ENCODE measurements at regions not wholly inside any gene's neighbourhood (a gene's known extent, or its start where the extent isn't known, plus 50 kb on each side); places are given as distances from the start of the nearest gene placed in this dataset.

DNA sequence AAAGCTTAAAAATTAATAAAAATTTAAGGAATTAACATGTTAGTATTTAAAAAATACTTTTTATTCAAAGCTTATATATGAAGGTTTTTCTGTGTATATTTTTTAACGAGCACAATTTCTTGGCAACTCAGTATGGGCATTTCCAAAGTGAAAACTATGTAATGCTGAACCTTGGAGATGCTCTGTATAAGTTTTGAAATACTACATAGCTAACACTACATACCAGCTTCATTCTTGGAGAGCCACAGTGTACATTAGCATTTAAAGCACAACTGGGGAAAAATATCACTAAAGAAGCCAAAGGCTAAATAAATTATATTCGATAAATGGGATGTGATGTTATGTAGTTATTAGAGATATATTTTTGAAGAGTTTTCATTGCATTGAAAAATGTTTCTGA, 446.5 kb downstream of the CCDC85A start:
- no peak overlapping the region for H3K4me3 ChIP-seq (ENCODE audit: low read length)
- H2AFZ ChIP-seq (ENCODE audit: low read length): no peak overlapping the region
- no peaks in the 10 kb centered on the region for H3K9me2 ChIP-seq (replicated peaks; ENCODE audit: insufficient read depth, low read length)
- no peaks in the 10 kb centered on the region for H3K4me1 ChIP-seq (ENCODE audit: low read length)
- H3K36me3 ChIP-seq (ENCODE audit: insufficient read depth, low read length): no peaks in the 10 kb centered on the region
- H3K9ac ChIP-seq (ENCODE audit: low read length): no peak overlapping the region
- no peaks in the 10 kb centered on the region for H3K9me3 ChIP-seq (ENCODE audit: low read length)
- no peaks in the 10 kb centered on the region for H4K20me1 ChIP-seq (ENCODE audit: insufficient read depth, low read depth, low read length)
- DNase-seq: no peak
- no peak overlapping the region for H3K27ac ChIP-seq (ENCODE audit: low read length)
- no peaks in the 10 kb centered on the region for H3K27me3 ChIP-seq (ENCODE audit: low read length)
- no peaks in the 10 kb centered on the region for H3K79me2 ChIP-seq (ENCODE audit: low read length)
- H3K4me2 ChIP-seq (ENCODE audit: low read depth, low read length, poor library complexity, severe bottlenecking): no peak overlapping the region

GRCh38 chr2:56647997-56648396, 464.2 kb downstream of the CCDC85A start:
- Histone ChIP-seq H3K9ac (ENCODE audit: low read length) (no peak overlapping the region), H3K4me3 (ENCODE audit: low read length) (no peak overlapping the region), H2AFZ (ENCODE audit: low read length) (no peak overlapping the region), H3K79me2 (ENCODE audit: low read length) (no peaks in the 10 kb centered on the region), H3K9me2 (replicated peaks; ENCODE audit: insufficient read depth, low read length) (no peaks in the 10 kb centered on the region), H3K27me3 (ENCODE audit: low read length) (no peaks in the 10 kb centered on the region), H3K27ac (ENCODE audit: low read length) (no peak overlapping the region), H3K4me2 (ENCODE audit: low read depth, low read length, poor library complexity, severe bottlenecking) (no peak overlapping the region), H3K9me3 (ENCODE audit: low read length) (no peaks in the 10 kb centered on the region), H3K4me1 (ENCODE audit: low read length) (no peaks in the 10 kb centered on the region), H3K36me3 (ENCODE audit: insufficient read depth, low read length) (no peaks in the 10 kb centered on the region), H4K20me1 (ENCODE audit: insufficient read depth, low read depth, low read length) (no peaks in the 10 kb centered on the region)
- no peak for DNase-seq

GRCh38 chr2:56648802-56649201, 465.0 kb downstream of the CCDC85A start:
- Histone ChIP-seq H3K9me2 (replicated peaks; ENCODE audit: insufficient read depth, low read length) (0 out of 2 replicates have a peak, but pooled peaks cover 2% of the 10 kb centered on the region), H3K9ac (ENCODE audit: low read length) (no peak overlapping the region), H3K27me3 (ENCODE audit: low read length) (no peaks in the 10 kb centered on the region), H3K4me1 (ENCODE audit: low read length) (no peaks in the 10 kb centered on the region), H4K20me1 (ENCODE audit: insufficient read depth, low read depth, low read length) (no peaks in the 10 kb centered on the region), H3K79me2 (ENCODE audit: low read length) (no peaks in the 10 kb centered on the region), H2AFZ (ENCODE audit: low read length) (no peak overlapping the region), H3K9me3 (ENCODE audit: low read length) (no peaks in the 10 kb centered on the region), H3K27ac (ENCODE audit: low read length) (no peak overlapping the region), H3K4me3 (ENCODE audit: low read length) (no peak overlapping the region), H3K36me3 (ENCODE audit: insufficient read depth, low read length) (no peaks in the 10 kb centered on the region), H3K4me2 (ENCODE audit: low read depth, low read length, poor library complexity, severe bottlenecking) (no peak overlapping the region)
- no peak for DNase-seq

- DNase-seq: no peak
- Histone ChIP-seq H3K9me2 (replicated peaks; ENCODE audit: insufficient read depth, low read length) (0 out of 2 replicates have a peak, but pooled peaks cover 2% of the 10 kb centered on the region), H2AFZ (ENCODE audit: low read length) (no peak overlapping the region), H3K4me2 (ENCODE audit: low read depth, low read length, poor library complexity, severe bottlenecking) (no peak overlapping the region), H3K4me1 (ENCODE audit: low read length) (no peaks in the 10 kb centered on the region), H4K20me1 (ENCODE audit: insufficient read depth, low read depth, low read length) (no peaks in the 10 kb centered on the region), H3K79me2 (ENCODE audit: low read length) (no peaks in the 10 kb centered on the region), H3K4me3 (ENCODE audit: low read length) (no peak overlapping the region), H3K9me3 (ENCODE audit: low read length) (no peaks in the 10 kb centered on the region), H3K9ac (ENCODE audit: low read length) (no peak overlapping the region), H3K27me3 (ENCODE audit: low read length) (no peaks in the 10 kb centered on the region), H3K36me3 (ENCODE audit: insufficient read depth, low read length) (no peaks in the 10 kb centered on the region), H3K27ac (ENCODE audit: low read length) (no peak overlapping the region)
Measured at GRCh38 chr2:56654936-56655335, 471.1 kb downstream of the CCDC85A start.

GRCh38 chr2:56656826-56657225, 473.0 kb downstream of the CCDC85A start:
- Histone ChIP-seq H3K27ac (ENCODE audit: low read length) (no peak overlapping the region), H3K9ac (ENCODE audit: low read length) (no peak overlapping the region), H3K4me1 (ENCODE audit: low read length) (no peaks in the 10 kb centered on the region), H2AFZ (ENCODE audit: low read length) (no peak overlapping the region), H3K9me3 (ENCODE audit: low read length) (no peaks in the 10 kb centered on the region), H3K79me2 (ENCODE audit: low read length) (no peaks in the 10 kb centered on the region), H3K9me2 (replicated peaks; ENCODE audit: insufficient read depth, low read length) (0 out of 2 replicates have a peak, but pooled peaks cover 2% of the 10 kb centered on the region), H4K20me1 (ENCODE audit: insufficient read depth, low read depth, low read length) (no peaks in the 10 kb centered on the region), H3K27me3 (ENCODE audit: low read length) (no peaks in the 10 kb centered on the region), H3K4me2 (ENCODE audit: low read depth, low read length, poor library complexity, severe bottlenecking) (no peak overlapping the region), H3K36me3 (ENCODE audit: insufficient read depth, low read length) (no peaks in the 10 kb centered on the region), H3K4me3 (ENCODE audit: low read length) (no peak overlapping the region)
- DNase-seq: no peak

GRCh38 chr2:56666777-56667176, 483.0 kb downstream of the CCDC85A start:
- H3K4me2 ChIP-seq (ENCODE audit: low read depth, low read length, poor library complexity, severe bottlenecking): no peak overlapping the region
- no peak overlapping the region for H2AFZ ChIP-seq (ENCODE audit: low read length)
- H3K4me1 ChIP-seq (ENCODE audit: low read length): no peaks in the 10 kb centered on the region
- no peak overlapping the region for H3K9ac ChIP-seq (ENCODE audit: low read length)
- H3K27ac ChIP-seq (ENCODE audit: low read length): no peak overlapping the region
- H3K27me3 ChIP-seq (ENCODE audit: low read length): no peaks in the 10 kb centered on the region
- no peaks in the 10 kb centered on the region for H3K9me2 ChIP-seq (replicated peaks; ENCODE audit: insufficient read depth, low read length)
- peaks cover 3% of the 10 kb centered on the region; the same call in 1 of the 2 replicates for H3K9me3 ChIP-seq (ENCODE audit: low read length)
- no peaks in the 10 kb centered on the region for H3K79me2 ChIP-seq (ENCODE audit: low read length)
- H3K36me3 ChIP-seq (ENCODE audit: insufficient read depth, low read length): no peaks in the 10 kb centered on the region
- H4K20me1 ChIP-seq (ENCODE audit: insufficient read depth, low read depth, low read length): no peaks in the 10 kb centered on the region
- no peak for DNase-seq
- no peak overlapping the region for H3K4me3 ChIP-seq (ENCODE audit: low read length)

DNA sequence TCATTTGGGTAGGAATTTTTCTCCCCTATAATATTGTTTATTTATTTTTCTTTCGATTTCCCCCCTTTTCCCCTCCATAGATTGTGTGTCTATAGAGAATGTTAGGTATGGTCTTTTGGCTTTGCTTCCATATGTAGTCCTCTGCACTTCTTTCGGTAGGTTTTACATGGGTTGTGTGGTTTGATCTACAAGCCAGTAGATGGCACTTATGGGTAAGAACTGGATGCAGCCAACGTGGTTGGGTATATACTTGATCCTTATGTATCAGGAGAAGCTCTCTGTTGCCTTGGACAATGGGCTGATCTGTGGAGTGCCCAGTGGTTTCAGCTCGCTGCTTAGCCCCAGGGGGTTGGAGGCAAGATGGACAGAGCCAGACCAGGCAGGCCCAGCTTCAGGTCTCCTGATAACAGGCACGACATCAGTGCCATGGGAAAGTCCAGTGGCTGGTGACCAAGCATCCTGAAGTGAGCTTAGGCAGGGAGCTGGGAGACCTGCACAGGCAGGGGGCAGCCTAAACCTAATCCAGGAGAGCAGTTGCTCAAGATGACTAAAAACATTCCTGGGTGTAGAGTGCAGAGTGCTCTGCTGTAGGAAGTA, 488.3 kb downstream of the CCDC85A start:
- no peak overlapping the region for H3K27ac ChIP-seq (ENCODE audit: low read length)
- H2AFZ ChIP-seq (ENCODE audit: low read length): no peak overlapping the region
- H3K4me3 ChIP-seq (ENCODE audit: low read length): no peak overlapping the region
- peaks cover 7% of the 10 kb centered on the region for H3K9me3 ChIP-seq (ENCODE audit: low read length)
- H3K4me2 ChIP-seq (ENCODE audit: low read depth, low read length, poor library complexity, severe bottlenecking): no peak overlapping the region
- H4K20me1 ChIP-seq (ENCODE audit: insufficient read depth, low read depth, low read length): no peaks in the 10 kb centered on the region
- no peak overlapping the region for H3K9ac ChIP-seq (ENCODE audit: low read length)
- no peak for DNase-seq
- no peaks in the 10 kb centered on the region for H3K4me1 ChIP-seq (ENCODE audit: low read length)
- H3K36me3 ChIP-seq (ENCODE audit: insufficient read depth, low read length): no peaks in the 10 kb centered on the region
- no peaks in the 10 kb centered on the region for H3K27me3 ChIP-seq (ENCODE audit: low read length)
- H3K79me2 ChIP-seq (ENCODE audit: low read length): no peaks in the 10 kb centered on the region
- no peaks in the 10 kb centered on the region for H3K9me2 ChIP-seq (replicated peaks; ENCODE audit: insufficient read depth, low read length)

DNA sequence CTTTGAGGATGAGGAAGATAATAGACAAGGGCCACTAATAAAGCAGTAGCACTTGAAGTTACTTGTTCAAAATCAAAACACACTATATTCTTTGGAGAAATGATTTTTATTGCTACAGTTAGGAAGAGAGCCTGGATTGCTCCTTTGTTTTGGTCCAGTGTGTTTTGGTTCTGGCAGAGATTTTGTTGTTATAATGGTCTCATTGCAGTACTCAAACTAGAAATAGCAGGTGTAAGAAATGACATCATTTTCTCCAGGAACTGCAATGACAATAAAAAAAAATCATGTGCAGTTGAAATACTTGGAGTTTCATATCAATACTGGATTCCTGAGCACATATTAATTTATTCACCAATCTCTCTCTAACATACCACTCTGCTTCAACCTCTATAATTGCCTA, 490.3 kb downstream of the CCDC85A start:
- no peaks in the 10 kb centered on the region for H4K20me1 ChIP-seq (ENCODE audit: insufficient read depth, low read depth, low read length)
- H3K4me1 ChIP-seq (ENCODE audit: low read length): no peaks in the 10 kb centered on the region
- H3K9ac ChIP-seq (ENCODE audit: low read length): no peak overlapping the region
- H2AFZ ChIP-seq (ENCODE audit: low read length): no peak overlapping the region
- no peak overlapping the region for H3K4me2 ChIP-seq (ENCODE audit: low read depth, low read length, poor library complexity, severe bottlenecking)
- no peak overlapping the region for H3K27ac ChIP-seq (ENCODE audit: low read length)
- H3K27me3 ChIP-seq (ENCODE audit: low read length): no peaks in the 10 kb centered on the region
- H3K9me2 ChIP-seq (replicated peaks; ENCODE audit: insufficient read depth, low read length): no peaks in the 10 kb centered on the region
- no peak for DNase-seq
- H3K9me3 ChIP-seq (ENCODE audit: low read length): peaks cover 7% of the 10 kb centered on the region
- no peaks in the 10 kb centered on the region for H3K36me3 ChIP-seq (ENCODE audit: insufficient read depth, low read length)
- no peaks in the 10 kb centered on the region for H3K79me2 ChIP-seq (ENCODE audit: low read length)
- no peak overlapping the region for H3K4me3 ChIP-seq (ENCODE audit: low read length)

DNA sequence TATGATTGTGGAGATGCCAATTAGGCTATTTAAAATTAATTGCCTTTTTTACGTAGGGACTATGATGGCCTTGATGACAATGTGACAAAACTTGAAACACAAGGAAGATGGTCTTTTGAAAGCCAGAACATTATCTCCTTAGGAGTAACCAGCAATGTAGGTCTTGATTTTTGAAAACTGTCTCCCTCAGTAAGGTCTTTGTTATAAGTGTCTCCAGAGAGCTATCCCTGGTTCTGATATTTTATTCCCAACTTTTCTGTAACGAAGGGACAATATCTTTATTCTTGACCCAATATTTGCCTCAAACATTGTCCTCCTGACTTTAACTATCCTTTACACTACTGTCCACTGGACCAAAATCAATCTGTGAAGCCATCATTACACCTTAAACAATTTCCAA, 493.2 kb downstream of the CCDC85A start:
- Histone ChIP-seq H4K20me1 (ENCODE audit: insufficient read depth, low read depth, low read length) (no peaks in the 10 kb centered on the region), H3K4me2 (ENCODE audit: low read depth, low read length, poor library complexity, severe bottlenecking) (no peak overlapping the region), H3K9me3 (ENCODE audit: low read length) (peaks cover 4% of the 10 kb centered on the region), H3K9me2 (replicated peaks; ENCODE audit: insufficient read depth, low read length) (no peaks in the 10 kb centered on the region), H3K4me3 (ENCODE audit: low read length) (no peak overlapping the region), H3K79me2 (ENCODE audit: low read length) (no peaks in the 10 kb centered on the region), H3K36me3 (ENCODE audit: insufficient read depth, low read length) (no peaks in the 10 kb centered on the region), H3K27me3 (ENCODE audit: low read length) (no peaks in the 10 kb centered on the region), H3K9ac (ENCODE audit: low read length) (no peak overlapping the region), H3K4me1 (ENCODE audit: low read length) (no peaks in the 10 kb centered on the region), H3K27ac (ENCODE audit: low read length) (no peak overlapping the region), H2AFZ (ENCODE audit: low read length) (no peak overlapping the region)
- DNase-seq: no peak

All from Karpas-422 (cell line).